ENCODE measurements at regions not wholly inside any gene's neighbourhood (a gene's known extent, or its start where the extent isn't known, plus 50 kb on each side); places are given as distances from the start of the nearest gene placed in this dataset.
"Not testable (repeated sequence)": the region's sequence is repeated elsewhere in the genome, so short reads cannot be mapped to it uniquely, and the experiment has no call there.

DNA sequence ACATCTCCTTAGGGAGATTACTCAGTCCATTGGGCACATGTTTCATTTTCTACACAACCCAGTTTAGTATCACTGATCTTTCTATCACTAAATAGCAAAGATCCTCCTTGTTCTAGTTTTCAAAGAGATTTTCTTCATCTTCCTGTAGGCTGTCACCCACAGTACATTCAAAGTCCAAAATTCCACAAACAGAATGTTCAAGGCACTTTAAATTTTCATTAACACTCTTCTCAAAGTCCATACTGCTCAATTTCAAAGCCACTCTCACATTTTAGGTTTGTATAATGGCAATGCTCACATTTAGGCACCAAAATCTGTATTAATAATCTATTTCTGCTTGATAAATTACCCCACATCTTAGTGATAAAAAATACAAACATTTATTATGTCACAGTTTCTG lies 152.8 kb downstream of the FSIP2 start:
- DNase-seq (ENCODE audit: low spot score), result no peak

DNA sequence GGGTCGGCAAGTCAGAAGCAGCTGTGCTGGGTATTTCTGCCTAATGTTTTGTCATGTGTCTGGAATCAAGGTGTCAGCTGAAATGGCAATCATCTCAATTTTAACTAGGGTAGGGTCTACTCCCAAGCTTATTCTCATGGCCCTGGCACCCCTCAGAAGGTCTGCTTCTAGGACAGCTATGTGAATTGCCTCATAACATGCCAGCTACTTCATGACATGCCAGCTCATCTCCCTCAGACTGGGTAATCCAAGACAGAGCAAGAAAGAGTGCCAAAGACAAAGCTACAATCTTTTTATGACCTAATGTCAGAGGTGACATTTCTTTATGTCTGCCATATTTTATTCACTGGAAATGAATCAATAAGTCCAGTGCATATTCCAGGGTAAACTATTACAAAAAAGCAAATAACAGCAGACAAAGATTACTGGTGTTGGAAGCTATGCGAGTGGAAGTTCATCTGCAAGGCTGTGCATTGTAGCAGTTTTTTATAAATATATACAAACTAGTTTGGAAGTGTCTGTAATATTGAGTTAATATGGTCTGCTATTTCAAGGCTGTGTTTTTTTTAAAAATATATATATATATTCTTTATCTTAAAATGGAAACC lies 153.3 kb downstream of the FSIP2 start:
- DNase-seq (ENCODE audit: low spot score), result no peak

DNA sequence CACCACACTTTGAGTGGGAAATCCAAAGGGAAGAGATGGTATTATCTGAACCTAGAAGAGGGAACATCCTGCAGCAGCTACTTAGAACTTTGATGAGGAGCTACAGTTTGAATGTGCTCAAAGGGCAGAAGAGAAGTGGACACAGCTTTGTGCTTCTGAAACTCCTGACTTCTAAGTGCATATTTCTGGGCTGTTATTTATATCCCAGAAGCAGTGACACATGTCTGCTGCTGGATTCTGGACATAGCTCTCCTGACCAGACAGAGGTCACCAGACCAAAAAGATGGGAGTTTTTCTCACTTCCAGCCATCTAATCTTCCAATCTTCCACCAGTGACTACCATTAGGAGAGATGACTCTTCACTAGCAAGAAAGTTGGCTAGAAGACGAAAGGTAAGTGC lies 153.9 kb downstream of the FSIP2 start:
- no peak for DNase-seq (ENCODE audit: low spot score)

DNA sequence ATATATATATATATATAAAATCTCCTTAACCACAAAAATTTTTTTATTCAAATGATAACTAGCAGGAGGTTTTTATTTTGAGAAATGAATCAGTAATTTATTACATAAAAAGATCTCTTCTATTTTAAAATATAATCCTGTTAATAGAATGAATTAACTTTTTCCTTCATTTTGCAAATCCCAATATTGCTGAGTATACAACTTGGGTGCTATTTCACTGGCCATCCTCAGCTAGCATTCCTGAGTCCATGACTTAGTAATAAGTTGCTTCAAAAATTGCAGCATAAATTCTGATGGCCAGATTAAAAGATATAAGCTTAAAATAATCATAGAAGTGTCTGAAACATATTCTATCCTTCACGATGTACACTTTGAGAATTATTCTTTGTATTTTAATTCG lies 155.6 kb downstream of the FSIP2 start:
- DNase-seq (ENCODE audit: low spot score), result no peak

DNA sequence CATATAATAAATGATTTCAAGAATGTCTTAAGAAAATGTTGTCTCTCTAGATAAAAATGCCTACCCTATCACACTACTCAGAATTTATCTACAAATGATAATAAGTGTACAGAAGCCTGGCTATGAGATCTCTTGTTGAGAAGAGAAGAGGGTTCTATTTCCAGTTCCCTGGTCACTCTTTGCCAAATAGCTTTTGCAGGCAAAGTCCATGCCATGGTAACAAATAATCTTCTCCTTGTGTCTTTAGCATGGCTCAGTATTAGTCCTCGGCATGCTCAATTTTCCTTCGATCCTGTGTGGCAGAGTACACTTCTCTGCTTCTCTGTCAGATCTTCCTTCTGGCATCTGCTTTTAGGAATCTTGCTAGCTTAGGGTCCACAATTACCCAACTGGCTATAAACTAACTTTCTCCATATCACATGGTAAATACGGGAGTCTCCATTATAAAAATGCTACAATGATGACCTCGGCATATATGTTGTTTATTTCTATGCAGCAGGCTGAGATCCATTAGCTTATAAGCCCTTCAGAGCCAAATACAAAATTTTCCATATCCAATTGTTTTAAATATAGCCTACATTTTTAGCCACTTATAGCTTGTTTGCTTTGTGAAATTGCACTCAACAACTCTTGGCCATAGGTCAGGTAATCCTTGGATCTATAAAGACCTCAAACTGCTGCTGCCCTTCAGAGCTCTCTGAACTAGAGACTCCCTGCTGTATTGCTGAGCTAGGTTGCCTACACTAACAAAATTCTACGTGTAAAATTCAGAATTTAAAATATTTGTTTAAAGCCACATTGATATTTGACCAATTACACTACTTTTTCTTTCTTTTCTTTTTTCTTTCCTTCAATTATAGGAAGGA lies 157.5 kb downstream of the FSIP2 start:
- no peak for DNase-seq (ENCODE audit: low spot score)

DNA sequence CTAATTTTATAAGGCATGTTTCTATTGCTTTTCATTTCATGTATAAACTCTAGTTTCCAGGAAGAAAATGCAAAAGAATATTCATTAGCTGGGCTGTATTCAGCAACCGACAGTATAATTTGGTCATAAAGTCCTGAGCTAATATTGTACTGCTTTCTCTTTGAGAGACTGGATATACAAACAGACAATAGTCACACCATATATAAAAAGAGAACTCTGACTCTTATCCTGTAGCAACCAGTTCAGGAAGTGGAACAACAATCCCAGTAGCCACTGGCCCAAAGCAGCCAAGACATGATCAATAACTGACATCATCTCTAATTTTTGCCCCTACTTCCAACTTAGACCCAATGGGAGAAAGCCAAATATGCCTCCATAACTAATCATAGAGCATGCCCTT lies 160.8 kb downstream of the FSIP2 start:
- DNase-seq (ENCODE audit: low spot score), result no peak

DNA sequence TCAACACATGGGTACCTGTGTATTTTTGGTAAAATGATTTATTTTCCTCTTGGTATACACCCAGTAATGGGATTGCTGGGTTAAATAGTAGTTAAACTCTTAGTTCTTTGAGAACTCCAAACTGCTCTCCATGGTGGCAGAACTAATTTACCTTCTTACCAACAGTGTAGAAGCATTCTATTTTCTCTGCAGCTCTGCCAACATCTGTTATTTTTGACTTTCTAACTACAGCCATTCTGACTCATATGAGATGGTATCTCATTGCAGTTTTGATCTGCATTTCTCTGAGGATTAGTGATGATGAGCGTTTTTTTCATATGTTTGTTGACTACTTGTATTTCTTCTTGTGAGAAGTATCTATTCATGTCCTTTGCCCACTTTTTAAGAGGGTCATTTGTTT lies 180.6 kb downstream of the FSIP2 start:
- DNase-seq (ENCODE audit: low spot score), result no peak

DNA sequence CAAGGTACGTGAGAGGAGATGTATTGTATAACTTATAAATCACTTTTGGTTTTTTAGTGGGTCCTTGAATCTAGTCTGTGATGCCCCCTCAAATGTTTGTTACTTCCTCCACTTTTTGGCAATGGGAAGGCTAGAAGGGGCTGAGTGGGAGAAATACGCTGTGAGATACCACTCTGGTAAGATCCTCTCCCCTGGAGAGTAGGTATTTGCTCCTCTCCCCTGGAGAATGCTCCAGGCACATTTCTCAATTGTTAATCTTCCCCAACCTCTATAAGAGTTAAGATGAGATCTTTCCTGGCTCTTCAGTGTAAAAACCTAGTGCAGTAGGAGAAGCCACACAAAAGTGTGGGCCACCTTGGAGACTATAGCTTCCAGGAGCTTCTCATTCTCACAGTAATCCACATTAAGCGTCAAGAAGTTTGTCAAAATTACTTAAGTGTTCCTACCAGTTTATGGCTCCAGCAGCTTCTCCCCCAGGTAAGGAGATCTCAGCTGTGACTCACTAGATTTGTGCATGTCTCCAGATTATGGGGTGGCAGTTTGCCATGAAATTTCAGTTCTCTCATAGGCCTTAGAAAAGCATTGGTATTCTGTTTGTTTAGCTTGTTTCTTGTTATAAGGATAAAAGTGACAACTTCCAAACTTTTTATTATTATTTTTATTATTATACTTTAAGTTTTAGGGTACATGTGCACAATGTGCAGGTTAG lies 182.6 kb downstream of the FSIP2 start:
- no peak for DNase-seq (ENCODE audit: low spot score)

DNA sequence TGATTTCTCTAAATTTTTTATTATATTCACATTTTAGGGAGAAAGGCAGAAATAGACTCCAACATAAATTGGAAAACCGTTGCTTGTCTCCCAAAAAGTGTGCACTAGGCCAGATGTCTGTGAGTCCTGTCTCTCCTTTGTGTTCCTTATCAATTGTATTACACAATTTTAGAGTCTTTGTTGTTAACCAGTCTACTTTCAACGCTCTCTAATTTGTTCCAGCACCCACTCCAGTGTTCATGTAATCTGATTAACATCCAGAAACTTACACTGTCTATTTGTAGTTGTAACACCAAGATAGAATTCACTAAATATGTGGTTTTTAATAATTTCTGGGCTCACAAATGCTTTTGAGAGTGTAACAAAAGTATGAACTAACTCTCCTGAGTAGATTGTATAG lies 195.6 kb downstream of the FSIP2 start:
- no peak for DNase-seq (ENCODE audit: low spot score)

DNA sequence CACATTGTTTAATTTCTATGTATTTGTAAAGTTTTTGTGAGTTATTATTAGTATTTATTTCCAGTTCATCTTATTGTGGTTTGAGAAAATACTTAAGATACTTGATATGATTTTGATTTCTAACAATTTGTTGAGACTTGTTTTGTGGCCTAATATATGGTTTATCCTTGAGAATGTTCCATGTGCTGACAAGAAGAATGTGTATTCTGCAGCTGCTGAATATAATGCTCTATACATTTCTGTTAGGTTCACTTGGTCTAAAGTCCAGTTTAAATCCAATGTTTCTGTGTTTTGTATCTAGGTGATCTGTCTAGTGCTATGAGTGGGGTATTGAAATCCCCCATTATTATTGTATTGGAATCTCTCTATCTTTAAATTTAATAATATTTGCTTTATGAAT lies 201.3 kb downstream of the FSIP2 start:
- DNase-seq (ENCODE audit: low spot score), result no peak

DNA sequence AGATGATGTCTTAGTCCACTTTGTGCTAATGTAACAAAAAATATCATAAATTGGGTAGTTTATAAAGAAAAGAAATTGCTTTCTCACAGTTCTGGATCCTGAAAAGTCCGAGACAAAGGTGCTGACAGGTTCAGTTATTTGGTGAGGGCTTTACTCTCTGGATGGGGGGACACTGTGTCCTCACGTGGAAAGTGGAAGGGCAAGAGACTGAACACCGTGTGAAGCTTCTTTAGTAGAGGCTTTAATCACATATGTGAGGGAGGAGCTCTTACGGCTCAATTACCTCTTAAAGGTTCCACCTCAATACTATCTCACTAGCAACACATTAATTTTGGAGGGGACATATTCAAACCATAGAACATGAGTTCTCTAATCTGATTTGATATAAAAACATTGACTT lies 204.3 kb downstream of the FSIP2 start:
- DNase-seq (ENCODE audit: low spot score), result no peak

DNA sequence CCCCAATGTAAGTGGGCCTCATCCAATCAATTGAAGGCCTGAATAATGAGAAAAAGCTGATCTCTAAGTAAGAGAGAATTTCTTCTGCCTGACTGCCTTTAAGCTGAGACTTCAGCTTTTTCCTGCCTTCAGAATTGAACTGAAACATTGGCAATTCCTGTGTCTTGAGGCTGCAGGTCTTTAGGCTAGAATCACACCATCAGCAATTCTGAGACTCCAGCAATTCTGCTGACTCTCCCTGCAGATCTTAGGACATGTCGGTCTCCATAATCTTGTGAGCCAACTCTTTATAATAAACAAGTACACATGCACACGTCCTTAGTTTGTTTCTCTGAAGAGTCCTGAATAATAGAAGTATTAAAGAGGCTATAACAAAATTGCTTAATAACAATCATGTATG lies 209.1 kb downstream of the FSIP2 start:
- no peak for DNase-seq (ENCODE audit: low spot score)

DNA sequence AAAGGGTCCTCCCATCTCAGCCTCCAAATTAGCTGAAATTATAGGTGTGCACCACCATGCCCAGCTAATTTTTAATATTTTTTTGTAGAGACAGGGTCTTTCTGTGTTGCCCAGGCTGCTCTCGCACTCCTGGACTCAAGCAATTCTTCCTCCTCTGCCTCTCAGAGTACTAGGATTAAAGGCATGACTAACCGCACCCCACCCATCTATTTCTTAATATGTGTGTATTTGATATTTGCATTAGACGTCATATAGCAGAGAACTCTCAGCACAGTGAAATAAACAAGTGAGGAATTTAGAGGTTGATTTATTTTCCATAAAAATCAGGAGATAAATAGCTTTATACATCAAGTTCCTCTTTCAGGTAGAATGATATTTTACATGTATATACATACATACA lies 213.5 kb downstream of the FSIP2 start:
- no peak for DNase-seq (ENCODE audit: low spot score)

DNA sequence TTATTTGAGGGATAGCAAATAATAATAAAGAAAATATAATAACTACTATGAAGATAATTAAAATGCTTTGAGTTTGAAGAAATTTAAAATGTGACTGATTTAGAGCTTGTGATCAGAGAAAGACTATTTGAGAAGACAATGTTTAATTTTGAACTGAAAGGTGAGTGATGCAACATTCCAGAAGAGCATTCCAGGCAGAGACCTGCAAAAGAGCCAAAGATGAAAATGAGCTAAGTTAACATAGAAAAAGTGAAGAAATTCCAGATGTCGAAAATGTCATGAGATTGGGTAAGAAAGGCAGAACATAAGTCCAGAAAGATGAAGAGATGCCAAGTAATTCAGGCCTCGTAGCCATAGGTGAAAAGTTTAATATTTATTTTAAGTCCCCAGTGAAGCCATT lies 215.8 kb downstream of the FSIP2 start:
- no peak for DNase-seq (ENCODE audit: low spot score)

DNA sequence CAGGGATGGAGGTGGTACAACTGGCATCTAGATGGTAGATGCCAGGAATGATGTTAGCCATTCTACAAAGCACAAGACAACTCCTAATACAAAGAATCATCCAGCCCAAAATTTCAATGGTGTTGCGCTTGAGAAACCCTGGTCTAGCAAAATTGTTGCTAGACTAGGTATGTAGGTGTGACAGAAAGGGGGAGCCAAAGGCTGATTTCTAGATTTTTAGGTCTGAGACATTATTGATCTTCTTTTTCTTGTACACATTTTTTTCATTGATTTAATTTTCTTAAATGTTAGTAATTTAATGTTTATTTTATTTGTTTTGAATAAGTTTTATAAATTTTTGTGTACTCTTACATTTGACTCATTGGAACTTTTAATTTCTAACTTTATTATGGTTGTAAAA lies 216.4 kb downstream of the FSIP2 start:
- no peak for DNase-seq (ENCODE audit: low spot score)

DNA sequence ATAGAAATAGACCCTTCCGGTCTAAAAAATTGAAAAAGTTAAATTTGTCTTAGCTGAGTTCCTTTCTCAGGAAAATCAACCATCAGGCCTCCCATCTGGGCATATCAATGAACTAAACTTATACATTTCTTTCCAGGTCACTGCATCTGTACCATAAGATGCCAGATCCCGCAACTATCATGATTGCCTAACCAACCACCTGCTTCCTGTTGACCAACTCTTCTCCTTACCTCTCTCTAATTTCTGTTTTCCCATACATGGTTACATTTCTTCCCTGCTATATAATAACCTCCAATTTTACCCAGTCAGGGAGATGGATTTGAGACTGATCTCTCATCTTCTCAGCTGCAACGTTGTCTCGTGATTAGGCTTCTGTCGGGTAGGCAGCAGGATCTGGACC lies 228.7 kb downstream of the FSIP2 start:
- no peak for DNase-seq (ENCODE audit: low spot score)

DNA sequence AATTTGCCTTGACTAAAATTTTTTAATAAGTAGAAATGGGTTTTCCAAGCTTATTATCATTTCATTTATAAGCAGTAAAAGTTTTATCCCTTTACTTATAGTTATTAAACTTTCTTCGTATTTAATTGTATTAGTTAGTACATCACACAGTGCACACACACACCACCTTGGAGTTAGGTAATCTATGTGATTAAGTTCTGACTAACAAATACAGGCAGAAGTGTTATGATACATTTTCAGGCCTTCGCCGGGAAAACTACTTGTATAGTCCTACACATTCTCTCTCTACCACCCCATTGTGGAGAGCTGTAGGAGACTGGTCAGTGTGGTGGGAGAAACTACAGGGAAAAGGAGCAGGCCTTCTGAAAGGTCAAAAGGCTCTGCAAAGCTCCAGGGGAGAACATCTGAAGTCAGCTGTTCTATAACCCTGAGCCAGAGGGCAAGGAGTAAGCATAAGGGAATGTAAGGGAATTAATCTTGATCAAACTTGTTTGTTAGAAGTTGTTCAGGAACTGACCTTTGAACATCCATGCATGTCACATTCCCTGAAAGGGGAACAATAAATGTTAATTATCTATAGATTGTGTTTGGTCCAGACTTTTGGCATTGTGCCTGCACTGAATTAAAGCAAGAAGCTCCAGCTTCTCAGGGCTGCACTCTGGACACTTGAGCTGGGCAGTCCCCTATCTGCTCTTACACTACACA lies 231.7 kb downstream of the FSIP2 start:
- DNase-seq (ENCODE audit: low spot score), result no peak

DNA sequence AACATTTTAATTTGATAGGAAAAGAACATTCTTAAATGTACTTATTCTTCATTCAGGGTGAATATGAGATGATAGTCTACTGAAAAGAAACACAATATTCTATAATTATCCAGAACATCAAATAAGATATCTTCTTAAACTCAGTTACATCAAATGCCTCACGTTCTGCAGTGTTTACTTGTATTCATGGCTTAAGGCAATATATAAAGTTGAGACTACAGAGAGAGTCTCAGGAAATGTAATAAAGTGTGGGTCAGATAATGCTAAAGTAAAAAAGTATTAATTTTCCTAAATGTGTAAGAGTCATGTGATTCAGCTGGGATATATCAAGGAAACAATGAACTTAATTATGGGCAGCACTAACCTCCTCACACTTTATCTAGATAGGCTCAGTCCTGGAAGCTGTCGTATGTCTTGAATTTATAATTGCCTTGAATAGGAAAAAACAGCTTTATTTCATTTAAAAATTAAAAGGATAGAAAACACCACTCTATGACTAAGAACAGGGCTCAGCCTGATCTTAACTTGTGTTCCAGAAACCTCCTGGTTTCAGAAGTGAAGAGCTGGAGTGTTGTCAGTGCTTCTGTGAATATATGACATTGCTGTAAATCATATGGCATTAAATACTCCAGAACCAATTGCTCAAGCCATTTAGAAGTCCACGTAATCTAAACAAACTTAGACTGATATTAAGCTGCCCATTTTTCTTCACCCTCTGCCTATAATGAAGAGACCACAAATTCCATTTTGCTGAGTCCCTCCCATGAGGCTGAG lies 240.2 kb downstream of the FSIP2 start:
- DNase-seq (ENCODE audit: low spot score), result no peak

DNA sequence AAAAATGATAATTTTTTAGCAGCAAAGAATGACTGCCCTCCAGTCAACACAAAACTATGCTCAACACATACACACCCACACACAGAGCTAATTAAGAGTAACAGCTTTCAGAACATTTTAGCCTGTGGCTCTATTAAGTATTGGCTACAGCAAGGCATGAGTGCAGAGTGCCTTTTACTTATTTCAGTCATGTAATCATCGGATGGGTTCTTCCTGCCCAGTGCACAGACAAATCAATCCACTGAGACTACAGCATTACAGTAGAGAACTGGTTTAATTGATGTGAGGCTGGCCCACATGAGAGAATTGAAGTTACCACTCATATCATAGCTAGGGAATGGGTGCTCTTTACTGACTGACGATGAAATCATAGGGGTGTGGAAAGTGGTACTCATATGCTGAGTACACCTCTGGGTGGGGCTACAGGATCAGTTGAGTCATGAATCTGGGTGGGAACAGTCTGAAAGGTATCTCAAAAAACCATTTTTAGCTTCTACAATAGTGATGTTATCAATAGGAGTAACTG lies 241.0 kb downstream of the FSIP2 start:
- DNase-seq (ENCODE audit: low spot score), result no peak

DNA sequence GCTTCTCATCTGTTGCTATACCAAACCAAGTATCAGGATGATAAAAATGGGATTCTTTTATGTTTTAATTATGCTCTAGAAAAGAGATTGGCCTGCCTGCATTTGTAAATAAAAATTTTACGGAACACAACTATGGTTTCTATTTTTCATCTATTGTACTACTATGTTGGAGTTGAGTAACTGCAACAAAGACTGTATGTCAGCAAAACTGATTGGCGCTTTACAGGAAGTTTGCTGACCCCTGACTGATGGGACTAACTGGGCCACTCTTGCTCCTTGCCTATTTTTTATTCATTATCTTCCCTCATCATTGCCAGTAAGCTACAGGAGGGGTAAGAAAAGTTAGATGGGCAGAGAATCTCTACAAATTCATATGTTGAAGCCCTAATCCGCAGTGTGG lies 242.3 kb downstream of the FSIP2 start:
- no peak for DNase-seq (ENCODE audit: low spot score)

DNA sequence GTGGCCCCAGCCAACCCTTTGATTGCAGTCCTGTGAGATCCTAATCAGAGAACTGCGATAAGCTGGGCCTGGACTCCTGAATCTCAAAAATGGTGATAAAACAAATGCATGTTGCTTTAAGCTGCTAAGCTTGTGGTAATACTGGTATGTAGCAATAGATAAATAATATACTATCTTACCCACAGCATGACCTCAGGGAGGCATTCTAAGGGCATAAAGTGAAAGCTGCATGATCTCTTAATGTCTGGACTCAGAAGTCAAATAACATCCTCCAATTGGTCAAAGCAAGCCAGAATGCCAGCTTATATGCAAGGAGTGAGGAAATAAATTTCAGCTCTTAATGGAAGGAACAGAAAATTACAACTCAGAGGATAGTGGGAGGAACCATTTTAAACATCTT lies 246.1 kb downstream of the FSIP2 start:
- DNase-seq (ENCODE audit: low spot score), result no peak

DNA sequence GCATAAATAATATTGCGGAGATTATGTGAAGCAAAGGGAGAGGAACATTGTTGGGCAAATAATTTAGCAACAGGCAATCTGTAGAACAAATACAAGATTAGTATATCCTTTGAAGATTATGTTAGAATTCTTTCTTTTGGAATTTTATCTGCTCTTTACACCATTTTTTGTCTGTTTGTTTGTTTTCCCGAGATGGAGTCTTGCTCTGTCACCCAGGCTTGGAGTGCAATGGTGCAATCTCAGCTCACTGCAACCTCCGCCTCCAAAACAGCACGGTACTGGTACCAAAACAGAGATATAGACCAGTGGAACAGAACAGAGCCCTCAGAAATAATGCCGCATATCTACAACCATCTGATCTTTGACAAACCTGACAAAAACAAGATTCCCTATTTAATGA lies 250.3 kb downstream of the FSIP2 start:
- DNase-seq (ENCODE audit: low spot score), result not testable (repeated sequence)

Measured in hematopoietic multipotent progenitor cell treated with erythropoietin and hydrocortisone succinate and interleukin-3 and kit ligand, for 15 days (in vitro differentiated cells).